OCI-LY1 (cell line): ENCODE measurements at regions not wholly inside any gene's neighbourhood (a gene's known extent, or its start where the extent isn't known, plus 50 kb on each side); places are given as distances from the start of the nearest gene placed in this dataset.

ENCODE experiments used
- H2AFZ ChIP-seq: fragments of 200-600 bp; sonication (generic), shearing (Covaris generic); 2 replicates; pipeline ENCODE4 v1.6.0; 2014; ENCODE audit warnings: antibody characterized with exemption, mild to moderate bottlenecking, low read length
- H3F3A ChIP-seq: fragments of 200-600 bp; sonication (generic), shearing (Covaris generic); 2 replicates; pipeline ENCODE4 v1.6.0; 2014; ENCODE audit warnings: mild to moderate bottlenecking, antibody characterized with exemption, low read length, moderate library complexity; ENCODE audit not compliant: insufficient read depth
- H3K27ac ChIP-seq: fragments of 200-600 bp; sonication (generic); 2 replicates; pipeline ENCODE4 v1.5.1; 2014; ENCODE audit warnings: low read length, mixed run types, mild to moderate bottlenecking, low read depth; ENCODE audit not compliant: poor library complexity, severe bottlenecking
- H3K27me3 ChIP-seq: fragments of 200-600 bp; sonication (generic); 2 replicates; pipeline ENCODE4 v1.6.0; 2014; ENCODE audit warnings: antibody characterized with exemption, mild to moderate bottlenecking, low read length, moderate library complexity; ENCODE audit not compliant: insufficient read depth
- H3K36me3 ChIP-seq: fragments of 200-600 bp; sonication (generic); 2 replicates; pipeline ENCODE4 v1.6.1; 2014; ENCODE audit warnings: mild to moderate bottlenecking, antibody characterized with exemption, low read length, moderate library complexity, mixed read lengths; ENCODE audit not compliant: insufficient read depth
- H3K4me1 ChIP-seq: fragments of 200-600 bp; sonication (generic); 2 replicates; pipeline ENCODE4 v1.5.1; 2014; ENCODE audit warnings: mild to moderate bottlenecking, low read length, moderate library complexity; ENCODE audit not compliant: insufficient read depth, severe bottlenecking
- H3K4me2 ChIP-seq: fragments of 200-600 bp; sonication (generic), shearing (Covaris generic); 2 replicates; pipeline ENCODE4 v1.6.1; 2014; ENCODE audit warnings: low read length
- H3K4me3 ChIP-seq: fragments of 200-600 bp; sonication (generic); 2 replicates; pipeline ENCODE4 v1.5.1; 2014; ENCODE audit warnings: low read length, low read depth, mild to moderate bottlenecking, mixed read lengths; ENCODE audit not compliant: poor library complexity, severe bottlenecking
- H3K79me2 ChIP-seq: fragments of 200-600 bp; shearing (Covaris generic); 2 replicates; pipeline ENCODE4 v1.6.1; 2016; ENCODE audit warnings: mixed run types, low read length, mixed read lengths; ENCODE audit not compliant: insufficient read depth
- H3K9ac ChIP-seq: fragments of 200-600 bp; sonication (generic), shearing (Covaris generic); 2 replicates; pipeline ENCODE4 v1.6.1; 2014; ENCODE audit warnings: mild to moderate bottlenecking, low read length, mixed read lengths
- H3K9me2 ChIP-seq: fragments of 200-600 bp; sonication (generic), shearing (Covaris generic); 2 replicates; pipeline ENCODE4 v1.6.1; 2014; ENCODE audit warnings: low read depth, mild to moderate bottlenecking, low read length, mixed read lengths
- H3K9me3 ChIP-seq: fragments of 200-600 bp; shearing (Covaris generic); 2 replicates; pipeline ENCODE4 v1.6.1; 2014; ENCODE audit warnings: low read length, mixed read lengths
- H4K20me1 ChIP-seq: fragments of 200-600 bp; sonication (generic), shearing (Covaris generic); 2 replicates; pipeline ENCODE4 v1.6.0; 2016; ENCODE audit warnings: mild to moderate bottlenecking, low read length; ENCODE audit not compliant: insufficient read depth
- CTCF ChIP-seq: fragments of 200-600 bp; sonication (generic), shearing (Covaris generic); IDR thresholded peaks from 2 replicates; pipeline ENCODE4 v1.5.1; 2017; ENCODE audit warnings: mild to moderate bottlenecking, antibody characterized with exemption, low read length, moderate library complexity, mixed read lengths
- EZH2 ChIP-seq: fragments of 200-600 bp; sonication (generic), shearing (Covaris generic); IDR thresholded peaks from 2 replicates; pipeline ENCODE4 v1.8.0; 2017; ENCODE audit warnings: borderline replicate concordance, mixed run types, mild to moderate bottlenecking, antibody characterized with exemption, low read length, moderate library complexity, mixed read lengths

GRCh38 chr3:117483839-117484238 lies 774.3 kb downstream of the TUSC7 start:
- H3K27ac ChIP-seq, result no peak overlapping the region
- H3K36me3 ChIP-seq, result no peaks in the 10 kb centered on the region
- no peaks in the 10 kb centered on the region for H3K9me2 ChIP-seq
- no peaks in the 10 kb centered on the region for H3K79me2 ChIP-seq
- H3F3A ChIP-seq, result no peaks in the 10 kb centered on the region
- no peaks in the 10 kb centered on the region for H4K20me1 ChIP-seq
- H3K4me2 ChIP-seq, result no peak overlapping the region
- no peak overlapping the region for H2AFZ ChIP-seq
- no peak overlapping the region for H3K9ac ChIP-seq
- H3K27me3 ChIP-seq, result no peaks in the 10 kb centered on the region
- no peak for TF ChIP-seq EZH2
- no peak for TF ChIP-seq CTCF
- H3K4me1 ChIP-seq, result no peaks in the 10 kb centered on the region
- H3K4me3 ChIP-seq, result no peak overlapping the region
- H3K9me3 ChIP-seq, result no peaks in the 10 kb centered on the region

GRCh38 chr3:117485841-117486240 lies 776.3 kb downstream of the TUSC7 start:
- Histone ChIP-seq H3K27me3 (no peaks in the 10 kb centered on the region), H4K20me1 (no peaks in the 10 kb centered on the region)

DNA sequence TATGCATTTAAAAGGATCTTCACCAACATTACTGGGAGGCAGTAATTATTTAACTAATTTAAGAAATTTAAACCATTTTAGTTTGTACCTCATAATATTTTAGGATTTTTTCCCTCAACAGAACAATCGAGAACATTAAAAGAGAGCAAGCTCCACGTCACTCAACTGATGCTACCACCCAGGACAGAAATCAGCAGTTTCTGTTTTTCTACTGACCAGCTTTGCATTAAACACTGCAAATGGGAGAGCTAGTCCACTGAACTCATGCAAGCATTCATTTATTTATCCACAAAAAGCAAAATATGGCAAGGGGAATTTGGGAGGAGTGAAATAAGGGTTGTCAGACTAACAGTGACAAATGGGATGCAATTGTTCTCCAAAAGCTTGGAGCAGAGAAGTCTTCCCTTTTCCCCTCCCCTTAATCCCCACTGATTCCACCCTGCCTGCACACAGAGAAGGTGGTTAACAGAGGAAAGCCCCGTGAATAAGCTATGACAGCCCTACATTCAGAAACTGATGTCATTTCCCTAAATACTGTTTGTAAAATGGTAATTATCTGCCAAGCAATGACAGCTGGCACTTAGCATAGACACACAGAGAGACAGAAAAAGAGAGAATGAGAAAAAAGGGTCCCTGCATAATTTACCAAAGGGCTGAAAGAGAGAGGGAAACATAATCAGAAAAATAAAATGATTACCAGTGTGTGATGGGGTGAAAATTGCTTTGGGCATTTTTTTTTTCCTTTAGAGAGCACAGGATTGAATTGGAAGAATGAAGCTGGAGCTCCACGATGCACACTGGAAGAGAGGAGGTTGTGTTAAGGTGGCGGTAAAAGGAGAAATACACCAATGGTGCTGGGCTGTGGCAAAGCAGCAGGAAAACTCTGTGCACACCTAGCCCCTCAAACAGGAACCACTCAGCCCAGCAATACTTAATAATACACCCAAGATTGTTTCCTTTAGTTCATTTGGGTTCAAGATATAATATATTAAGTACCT lies 777.4 kb downstream of the TUSC7 start:
- H3K4me3 ChIP-seq, result no peak overlapping the region
- H3K9ac ChIP-seq, result no peak overlapping the region
- no peaks in the 10 kb centered on the region for H4K20me1 ChIP-seq
- H3K4me2 ChIP-seq, result no peak overlapping the region
- H3K79me2 ChIP-seq, result no peaks in the 10 kb centered on the region
- no peaks in the 10 kb centered on the region for H3K36me3 ChIP-seq
- H3F3A ChIP-seq, result no peaks in the 10 kb centered on the region
- no peaks in the 10 kb centered on the region for H3K9me3 ChIP-seq
- H3K4me1 ChIP-seq, result no peaks in the 10 kb centered on the region
- TF ChIP-seq CTCF (no peak), EZH2 (no peak)
- H3K9me2 ChIP-seq, result no peaks in the 10 kb centered on the region
- no peak overlapping the region for H2AFZ ChIP-seq
- H3K27ac ChIP-seq, result no peak overlapping the region
- H3K27me3 ChIP-seq, result no peaks in the 10 kb centered on the region

More at GRCh38 chr3:117485841-117486240, 776.3 kb downstream of the TUSC7 start:
- H3K9me3 ChIP-seq, result no peaks in the 10 kb centered on the region
- no peak overlapping the region for H3K4me2 ChIP-seq
- H3K27ac ChIP-seq, result no peak overlapping the region
- no peak overlapping the region for H3K9ac ChIP-seq
- no peak overlapping the region for H3K4me3 ChIP-seq
- TF ChIP-seq CTCF, result no peak
- no peak for TF ChIP-seq EZH2
- H3K9me2 ChIP-seq, result no peaks in the 10 kb centered on the region
- no peaks in the 10 kb centered on the region for H3F3A ChIP-seq
- H3K36me3 ChIP-seq, result no peaks in the 10 kb centered on the region
- no peaks in the 10 kb centered on the region for H3K4me1 ChIP-seq
- no peaks in the 10 kb centered on the region for H3K79me2 ChIP-seq
- no peak overlapping the region for H2AFZ ChIP-seq
